Suppressor macrophage (primary cell): ENCODE measurements at regions not wholly inside any gene's neighbourhood (a gene's known extent, or its start where the extent isn't known, plus 50 kb on each side); places are given as distances from the start of the nearest gene placed in this dataset.
A peak's percentile ranks its signal among the peaks of the same experiment; 100 is the strongest.

Source experiments
- DNase-seq, 4 experiments: peaks; one replicate each; pipeline ENCODE4 v3.0.0-alpha.2; 2020 to 2022

DNA sequence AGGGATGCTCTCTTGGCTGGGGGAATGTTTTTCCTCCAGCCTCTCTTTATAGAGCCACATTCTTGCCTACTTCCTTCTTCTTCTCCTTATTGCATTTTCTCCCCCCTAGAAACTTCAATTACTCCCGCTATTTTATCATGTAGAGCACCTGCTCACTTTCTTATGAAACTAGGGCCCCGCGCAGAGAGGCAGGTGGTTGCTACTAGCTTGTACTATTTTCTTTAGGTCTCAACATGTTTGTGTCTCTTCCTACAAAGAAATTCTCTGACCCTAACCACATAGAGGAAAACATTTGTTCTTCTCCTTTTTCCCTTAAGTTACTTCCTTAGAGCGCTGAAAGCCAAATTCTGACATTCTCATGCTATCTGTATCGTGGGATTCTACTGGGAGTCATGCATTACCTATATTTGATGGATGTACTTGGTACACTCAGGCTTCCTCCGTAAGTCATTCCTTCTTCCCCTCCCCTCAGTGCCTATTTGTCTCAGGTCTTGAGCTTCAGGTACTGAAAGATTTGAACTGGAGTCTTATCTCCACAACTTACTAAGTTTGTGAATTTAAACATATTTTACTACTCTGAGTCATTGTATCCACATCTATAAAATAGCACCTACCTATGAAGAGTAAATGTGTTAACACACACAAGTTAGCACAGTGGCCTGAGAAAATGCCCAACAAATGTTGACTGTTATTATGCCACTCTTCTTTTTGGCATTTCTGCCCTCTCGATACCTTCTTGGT lies 159.1 kb upstream of the LEF1 start:
- DNase-seq, result no peak

GRCh38 chr4:108325561-108325960 lies 156.8 kb upstream of the LEF1 start:
- DNase-seq, result no peak

DNA sequence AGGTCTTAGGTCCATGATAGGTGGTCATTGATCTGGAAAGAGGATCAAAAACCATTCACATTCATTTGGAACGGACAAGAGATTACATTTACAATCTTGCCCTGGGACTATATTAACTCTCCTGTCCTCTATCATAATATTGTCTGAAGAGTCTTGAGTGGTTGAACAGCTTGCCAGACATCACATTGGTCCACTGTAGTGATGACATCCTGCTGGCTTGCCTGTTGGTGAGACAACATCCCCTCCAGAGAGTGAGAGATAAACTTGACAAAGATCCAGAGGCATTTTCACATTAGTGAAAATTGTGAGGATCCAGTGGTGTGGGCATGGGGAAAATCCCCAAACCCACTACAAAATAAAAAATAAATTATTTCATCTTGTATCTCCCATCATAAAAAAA lies 155.7 kb upstream of the LEF1 start:
- DNase-seq, result no peak

DNA sequence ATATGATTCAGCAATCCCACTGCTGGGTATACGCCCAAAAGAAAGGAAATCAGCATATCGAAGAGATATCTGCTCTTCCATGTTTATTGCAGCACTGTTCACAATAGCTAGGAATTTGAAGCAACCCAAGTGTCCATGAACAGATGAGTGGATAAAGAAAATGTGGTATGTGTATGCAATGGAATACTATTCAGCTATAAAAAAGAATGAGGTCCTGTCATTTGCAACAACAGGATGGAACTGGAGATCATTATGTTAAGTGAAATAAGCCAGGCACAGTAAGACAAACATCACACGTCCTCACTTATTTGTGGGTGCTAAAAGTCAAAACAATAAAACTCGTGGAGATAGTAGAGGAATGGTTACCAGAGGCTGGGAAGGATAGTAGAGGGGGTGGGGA lies 153.8 kb upstream of the LEF1 start:
- no peak for DNase-seq

- peak in 1 of 4 experiments; percentile 6 for DNase-seq
Measured at GRCh38 chr4:108320061-108320460, 151.3 kb upstream of the LEF1 start.

GRCh38 chr4:108317377-108317776 lies 148.6 kb upstream of the LEF1 start:
- DNase-seq, result no peak

DNA sequence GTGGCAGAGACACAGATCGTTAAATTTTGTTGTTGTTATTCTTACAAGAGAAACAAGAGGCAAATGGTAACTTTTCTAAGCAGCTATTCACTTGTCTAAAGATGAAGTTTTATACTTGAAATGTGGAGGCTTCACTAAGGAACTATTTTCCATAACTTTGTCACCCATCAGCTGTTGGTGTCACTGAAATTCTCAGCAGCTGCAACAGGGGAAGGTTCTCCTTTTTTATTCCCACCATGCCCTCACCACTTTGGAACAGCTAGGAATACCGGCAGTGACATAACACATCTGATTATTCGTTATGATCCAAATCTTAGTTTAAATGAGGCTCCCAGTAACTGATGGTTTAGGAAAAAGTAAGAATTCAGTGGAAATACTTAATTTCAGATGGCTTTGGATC lies 147.0 kb upstream of the LEF1 start:
- no peak for DNase-seq

DNA sequence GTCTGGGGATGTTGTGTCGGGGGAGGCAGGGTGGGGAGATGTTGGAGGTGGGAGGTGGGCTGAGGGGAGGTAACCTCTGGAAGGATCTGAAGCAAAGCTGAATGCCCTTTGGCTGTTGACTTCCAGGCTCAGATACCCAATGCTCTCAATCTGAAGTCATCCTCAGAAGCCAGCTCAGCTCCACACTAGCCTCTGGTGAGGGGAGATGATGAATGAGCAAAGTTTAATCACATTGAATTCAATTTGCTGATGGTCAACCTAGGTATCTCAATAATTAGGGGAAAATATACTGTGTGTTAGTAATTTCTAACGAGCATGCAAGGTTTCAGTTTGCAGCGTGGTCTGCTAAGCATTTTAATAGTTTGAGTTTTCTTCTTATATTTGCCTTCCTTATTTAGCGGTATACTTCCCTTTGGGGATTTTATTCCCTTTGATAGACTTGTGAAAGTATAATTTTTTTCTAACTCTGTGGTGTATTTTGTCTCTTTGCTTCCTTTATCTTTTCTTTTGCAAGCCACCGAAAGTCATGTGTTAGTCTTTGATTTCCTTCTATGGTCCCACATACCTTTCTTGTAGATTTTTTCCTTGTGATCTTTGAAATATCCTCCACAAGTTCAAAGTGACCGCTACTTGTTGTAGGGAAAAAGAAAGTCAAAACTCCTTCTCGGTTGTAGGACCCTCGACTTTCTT lies 146.3 kb upstream of the LEF1 start:
- DNase-seq, result no peak

GRCh38 chr4:108313546-108314339 lies 145.0 kb upstream of the LEF1 start:
- DNase-seq, result no peak

- no peak for DNase-seq
Measured at GRCh38 chr4:108311313-108311712, 142.6 kb upstream of the LEF1 start.

GRCh38 chr4:108303488-108304177 lies 134.9 kb upstream of the LEF1 start:
- DNase-seq, result no peak

GRCh38 chr4:108301545-108302251 lies 133.0 kb upstream of the LEF1 start:
- no peak for DNase-seq

DNA sequence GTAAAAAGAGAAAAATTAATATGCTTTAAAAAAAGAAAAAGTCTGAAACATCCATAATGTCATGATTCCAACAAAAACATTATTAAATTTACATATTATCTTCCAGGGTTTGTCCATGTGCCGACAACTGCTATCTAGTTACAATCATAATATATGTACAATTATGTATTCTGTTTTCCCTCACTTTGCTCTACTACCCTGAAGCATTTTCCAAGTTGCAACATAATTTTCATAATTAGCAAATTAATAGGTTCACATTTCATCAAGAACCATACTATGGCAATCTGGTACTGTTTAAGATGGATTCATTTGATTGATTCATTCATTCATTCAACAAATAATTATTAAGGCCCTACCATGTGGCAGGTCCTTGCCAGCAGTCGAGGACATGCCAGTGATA lies 128.9 kb upstream of the LEF1 start:
- no peak for DNase-seq

- DNase-seq, result no peak
Measured at GRCh38 chr4:108292229-108292628, 123.5 kb upstream of the LEF1 start.

- DNase-seq, result no peak
Measured at GRCh38 chr4:108291137-108291536, 122.4 kb upstream of the LEF1 start.

DNA sequence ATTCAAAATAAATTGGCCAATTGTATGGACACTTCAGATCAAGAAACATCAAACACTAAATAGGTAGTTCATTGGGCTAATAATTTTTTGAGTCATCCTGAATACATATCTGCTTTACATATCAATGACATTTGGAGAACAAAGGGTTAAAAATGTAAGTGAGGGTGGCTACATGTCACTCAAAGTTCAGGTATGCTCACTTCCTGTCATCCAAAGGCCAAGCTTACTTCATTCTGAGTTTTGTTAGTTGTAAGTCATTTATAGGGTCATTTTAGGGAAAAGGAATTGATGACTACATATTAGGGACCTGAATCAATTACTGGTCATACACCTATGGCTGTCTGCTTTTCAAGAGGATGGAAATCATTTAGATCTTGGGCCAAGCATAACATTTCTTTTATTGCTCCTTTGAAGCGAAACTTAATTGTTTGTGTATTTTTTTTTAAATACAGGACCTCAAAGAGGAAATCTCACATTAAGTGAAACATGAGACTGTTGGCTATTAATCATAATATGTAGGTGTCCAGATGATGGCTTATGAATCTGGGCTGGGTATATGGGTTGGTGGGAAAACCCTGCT lies 119.2 kb upstream of the LEF1 start:
- DNase-seq, result no peak

GRCh38 chr4:108280072-108280471 lies 111.3 kb upstream of the LEF1 start:
- no peak for DNase-seq

GRCh38 chr4:108276690-108277089 lies 108.0 kb upstream of the LEF1 start:
- DNase-seq, result no peak

- DNase-seq, result no peak
Measured at GRCh38 chr4:108272986-108273385, 104.3 kb upstream of the LEF1 start.

- no peak for DNase-seq
Measured at GRCh38 chr4:108272561-108272960, 103.8 kb upstream of the LEF1 start.

DNA sequence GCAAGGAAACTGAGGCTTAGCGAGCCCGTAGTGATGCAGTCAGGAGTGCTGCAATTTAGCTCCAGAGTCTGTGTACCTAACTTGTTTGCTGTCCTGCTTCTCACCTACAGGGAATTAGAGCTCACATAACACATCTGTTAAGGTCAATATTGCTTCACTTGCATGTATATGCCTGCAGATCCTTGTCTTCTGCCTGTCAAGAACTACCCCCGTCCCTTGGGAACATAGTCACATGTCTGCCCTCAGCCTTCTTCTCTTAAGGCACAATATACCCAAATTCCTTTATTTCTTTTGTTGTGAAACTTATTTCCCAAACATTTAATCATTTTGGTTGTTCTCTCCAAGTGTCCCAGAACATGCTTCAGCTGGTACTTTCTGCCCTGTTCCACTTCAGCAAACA lies 103.3 kb upstream of the LEF1 start:
- DNase-seq, result no peak
